Central memory CD4-positive, alpha-beta T cell (primary cell): ENCODE measurements at regions not wholly inside any gene's neighbourhood (a gene's known extent, or its start where the extent isn't known, plus 50 kb on each side); places are given as distances from the start of the nearest gene placed in this dataset.
"Not testable (repeated sequence)": the region's sequence is repeated elsewhere in the genome, so short reads cannot be mapped to it uniquely, and the experiment has no call there.

Experiments used
- DNase-seq: peaks from one replicate; pipeline ENCODE4 v3.0.0; 2022

DNA sequence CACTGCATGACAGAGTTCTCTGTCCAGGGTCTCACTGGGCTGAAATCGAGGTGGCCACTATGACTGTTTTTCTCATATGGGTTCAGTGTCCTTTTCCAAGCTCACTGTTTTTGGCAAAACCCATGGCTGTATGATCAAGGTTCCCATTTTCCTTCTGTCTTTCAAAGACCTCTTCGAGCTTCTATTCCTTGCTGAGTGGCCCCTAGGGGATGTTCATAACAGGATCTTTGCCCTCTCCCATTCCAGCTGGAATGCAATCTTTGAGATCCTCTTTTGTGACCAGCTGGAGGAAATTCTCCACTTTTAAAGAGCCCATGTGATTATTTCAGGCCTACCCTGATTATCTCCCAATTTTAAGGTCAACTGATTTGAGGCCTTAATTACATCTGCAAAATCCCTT, 572.5 kb upstream of the SLC10A2 start:
- DNase-seq = no peak

DNA sequence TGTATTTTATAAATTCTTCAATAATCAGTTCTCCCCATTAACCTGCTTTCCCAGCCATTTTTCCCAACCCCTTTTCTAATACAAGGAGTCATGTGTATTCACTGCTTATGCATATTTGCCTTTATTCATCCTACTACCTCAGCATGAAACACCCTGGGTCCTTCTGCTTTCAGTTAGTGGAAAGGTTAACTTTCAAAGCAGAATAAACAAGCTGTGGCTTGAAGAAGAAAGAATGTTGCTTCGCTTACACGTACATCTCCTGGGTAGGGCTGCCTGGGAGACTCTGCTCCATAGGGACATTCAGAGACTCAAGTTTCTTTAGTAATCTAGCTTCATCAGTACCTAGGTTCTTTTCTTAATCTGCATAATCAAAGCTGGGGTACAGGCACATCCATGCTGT, 567.8 kb upstream of the SLC10A2 start:
- DNase-seq = no peak

DNA sequence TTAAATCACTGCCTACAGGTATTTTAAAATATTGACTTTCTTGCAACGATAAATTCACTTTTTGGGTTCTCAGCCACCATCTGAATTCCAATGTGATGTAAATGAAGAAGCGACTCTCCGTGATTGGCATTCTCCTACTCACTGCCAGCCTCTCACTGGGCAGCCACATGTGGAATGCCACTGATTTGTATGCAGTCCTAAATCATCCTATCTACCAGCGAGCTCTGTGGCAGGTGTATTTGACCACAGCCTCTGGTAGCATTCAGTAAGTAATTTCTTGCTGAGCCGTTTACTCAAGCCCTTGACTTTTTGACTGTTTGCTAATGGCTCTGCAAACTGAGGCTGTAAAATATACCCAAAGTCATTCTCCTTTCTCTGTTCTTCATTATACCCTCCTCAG, 559.0 kb upstream of the SLC10A2 start:
- no peak for DNase-seq

DNA sequence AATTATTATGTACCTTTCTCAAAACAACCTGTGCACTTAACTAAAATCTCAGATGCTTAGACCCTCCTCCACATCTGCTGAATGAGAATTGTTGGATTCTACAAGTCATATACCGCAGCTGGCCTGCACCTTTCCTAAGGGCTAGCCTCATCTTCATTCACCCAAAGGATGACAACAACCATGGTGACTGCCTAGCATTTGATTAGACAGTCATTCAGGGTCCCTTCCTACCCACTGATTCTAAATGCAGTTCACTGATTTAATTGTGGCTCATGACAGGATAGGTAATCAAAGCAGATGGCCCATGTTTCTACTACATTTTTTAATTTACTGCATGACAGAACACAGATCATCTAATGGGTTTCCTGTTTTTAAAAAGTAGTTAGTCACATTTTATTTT, 551.9 kb upstream of the SLC10A2 start:
- DNase-seq = no peak

DNA sequence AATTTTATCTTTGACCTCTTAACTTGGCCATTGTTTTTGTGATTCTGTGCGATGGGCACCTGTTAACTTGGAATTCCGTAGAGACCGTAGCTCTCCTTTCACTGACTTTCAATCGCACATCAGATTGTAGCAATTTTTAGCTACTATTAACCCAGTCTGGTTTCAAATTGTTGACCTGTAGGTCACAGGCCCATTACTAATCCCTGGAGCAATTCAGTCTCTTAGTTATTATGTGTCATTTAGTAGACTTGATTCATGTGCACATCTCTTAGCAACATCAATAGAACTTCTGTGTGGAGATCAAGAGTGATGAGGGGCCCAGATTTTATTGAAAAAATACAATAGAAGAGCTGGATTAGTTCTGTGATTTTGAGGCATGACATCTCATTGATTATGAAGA, 549.6 kb upstream of the SLC10A2 start:
- no peak for DNase-seq

DNA sequence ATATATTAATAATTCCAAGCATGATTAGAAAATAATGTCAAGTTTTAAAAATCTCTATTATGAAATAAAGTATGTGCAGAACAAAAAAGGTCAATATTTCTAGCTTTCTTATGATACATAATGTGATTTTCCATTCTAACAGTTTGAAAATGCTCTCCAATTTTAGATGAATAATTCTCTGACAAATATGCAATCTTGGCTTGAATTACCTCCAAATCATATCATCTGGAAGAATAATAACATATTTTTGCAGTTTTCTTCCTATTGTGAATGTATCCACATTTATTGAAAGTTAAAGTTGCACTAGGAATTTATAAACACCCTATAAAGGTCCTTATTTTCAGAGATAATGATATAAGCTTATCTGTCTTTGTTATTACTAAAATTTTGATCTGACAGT, 548.5 kb upstream of the SLC10A2 start:
- no peak for DNase-seq

DNA sequence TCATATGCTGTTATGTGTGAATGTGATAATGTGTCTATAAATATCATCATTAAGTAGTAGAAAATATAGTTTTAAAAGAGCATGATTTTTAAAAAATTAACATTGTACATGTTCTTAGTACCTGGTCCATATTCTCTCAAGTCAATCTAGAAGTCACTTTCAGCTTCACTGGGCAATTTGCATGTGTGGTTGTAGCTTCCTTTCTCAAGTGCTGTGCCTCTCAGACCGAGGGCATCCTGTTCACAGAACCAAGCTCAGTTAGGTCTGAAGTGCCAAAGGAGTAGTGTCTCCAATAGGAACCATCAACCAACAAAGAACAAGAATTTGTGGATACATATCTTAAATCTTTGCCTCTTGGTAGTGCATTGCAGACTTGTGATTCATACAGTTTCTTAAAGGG, 541.8 kb upstream of the SLC10A2 start:
- DNase-seq = no peak

DNA sequence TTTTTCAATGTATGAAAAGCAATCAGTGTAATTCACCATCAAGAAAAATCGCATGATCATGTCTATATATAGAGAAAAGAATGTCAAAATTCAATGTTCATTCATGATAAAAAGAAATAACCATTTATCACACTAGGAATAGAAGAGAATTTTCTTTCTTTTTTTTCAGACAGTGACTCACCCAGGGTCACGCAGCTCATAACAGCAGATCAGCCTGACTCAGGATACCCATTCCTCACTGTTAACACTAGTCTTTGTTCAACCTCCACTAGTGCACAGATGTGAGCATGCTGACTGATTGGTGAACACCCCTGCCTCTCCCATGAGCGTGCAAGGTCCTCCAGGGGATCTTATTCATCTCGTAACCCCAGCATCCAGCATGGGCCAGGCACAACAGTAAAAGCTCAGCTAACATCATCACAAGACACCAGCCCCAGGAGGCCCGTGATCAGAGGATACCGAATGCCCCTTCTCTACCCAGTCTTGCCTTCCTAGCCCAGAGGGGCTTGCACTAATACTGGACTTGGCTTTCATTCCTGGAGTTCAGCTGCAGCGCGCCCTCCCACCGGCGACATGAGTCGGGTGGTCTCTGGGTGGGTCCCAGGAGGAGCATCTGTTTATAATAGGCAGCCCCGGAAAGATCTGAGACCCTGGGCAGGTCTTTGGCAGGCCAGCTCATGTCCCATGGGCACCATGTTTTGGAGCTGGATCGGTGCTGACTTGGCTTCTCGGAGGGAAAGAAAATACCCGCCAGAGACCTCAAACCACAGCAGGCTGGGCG, 539.5 kb upstream of the SLC10A2 start:
- DNase-seq = no peak

DNA sequence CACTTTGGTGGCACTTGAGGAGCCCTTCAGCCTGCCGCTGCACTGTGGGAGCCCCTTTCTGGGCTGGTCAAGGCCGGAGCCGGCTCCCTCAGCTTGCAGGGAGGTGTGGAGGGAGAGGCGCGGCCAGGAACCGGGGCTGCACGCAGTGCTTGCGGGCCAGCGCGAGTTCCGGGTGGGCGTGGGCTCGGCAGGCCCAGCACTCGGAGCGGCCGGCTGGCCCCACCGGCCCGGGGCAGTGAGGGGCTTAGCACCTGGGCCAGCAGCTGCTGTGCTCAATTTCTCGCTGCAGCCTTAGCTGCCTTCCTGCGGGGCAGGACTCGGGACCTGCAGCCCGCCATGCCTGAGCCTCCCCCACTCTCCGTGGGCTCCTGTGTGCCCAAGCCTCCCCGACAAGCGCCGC, 533.7 kb upstream of the SLC10A2 start:
- DNase-seq = not testable (repeated sequence)

DNA sequence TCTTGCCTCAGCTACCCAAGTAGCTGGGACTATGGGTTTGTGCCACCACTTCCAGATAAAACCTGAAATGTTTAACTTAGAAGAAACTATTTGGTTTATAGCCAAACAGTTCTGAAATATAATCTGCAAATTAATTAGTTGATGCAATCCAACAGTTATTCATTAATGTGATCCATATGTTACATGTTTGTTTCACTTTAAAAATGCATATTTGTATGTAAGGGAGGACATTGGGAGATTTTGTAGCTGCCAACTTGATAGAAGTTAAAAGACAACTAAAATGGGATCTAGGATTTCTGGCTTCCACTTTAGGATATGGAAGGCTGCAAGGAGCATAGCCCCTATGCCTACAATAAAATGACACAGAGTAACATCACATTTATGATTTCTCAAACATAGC, 532.5 kb upstream of the SLC10A2 start:
- no peak for DNase-seq

DNA sequence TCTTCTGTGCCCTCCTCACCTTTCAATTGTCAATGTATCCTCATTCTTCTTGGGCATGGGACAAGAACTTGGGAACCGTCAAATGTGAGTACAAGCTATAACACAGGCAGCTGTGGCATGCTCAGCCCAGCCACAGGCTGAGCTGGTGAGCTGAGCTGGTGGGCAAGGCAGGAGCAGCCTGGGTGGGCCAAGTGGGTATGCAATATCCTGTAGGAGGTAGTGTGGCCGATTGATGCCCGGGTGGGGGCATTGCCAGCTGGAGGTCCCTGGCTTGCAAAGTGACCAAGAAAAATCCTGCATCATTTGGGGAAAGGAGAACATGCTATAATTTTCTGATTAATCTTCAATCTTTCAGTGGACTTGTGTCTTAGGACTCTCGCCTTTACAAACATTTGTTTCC, 507.2 kb upstream of the SLC10A2 start:
- DNase-seq = no peak

DNA sequence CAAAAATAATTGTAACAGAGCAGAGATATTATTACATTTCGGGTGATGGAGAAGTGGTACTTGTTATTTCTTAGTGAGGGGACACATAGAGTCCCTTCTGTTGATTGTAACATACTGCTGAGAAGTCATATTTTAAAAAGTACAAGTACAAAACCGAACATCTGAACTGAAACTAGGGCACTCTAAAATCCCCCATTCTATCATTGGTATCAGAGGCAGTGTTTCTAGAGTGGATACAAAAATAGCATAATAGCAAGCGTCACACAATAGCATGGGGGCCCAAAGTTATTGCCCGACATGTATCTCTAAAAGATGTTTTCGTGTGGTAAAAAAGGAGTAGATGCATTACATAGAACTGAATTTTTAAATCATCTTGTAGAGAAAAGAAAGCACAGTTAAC, 502.1 kb upstream of the SLC10A2 start:
- DNase-seq = no peak

DNA sequence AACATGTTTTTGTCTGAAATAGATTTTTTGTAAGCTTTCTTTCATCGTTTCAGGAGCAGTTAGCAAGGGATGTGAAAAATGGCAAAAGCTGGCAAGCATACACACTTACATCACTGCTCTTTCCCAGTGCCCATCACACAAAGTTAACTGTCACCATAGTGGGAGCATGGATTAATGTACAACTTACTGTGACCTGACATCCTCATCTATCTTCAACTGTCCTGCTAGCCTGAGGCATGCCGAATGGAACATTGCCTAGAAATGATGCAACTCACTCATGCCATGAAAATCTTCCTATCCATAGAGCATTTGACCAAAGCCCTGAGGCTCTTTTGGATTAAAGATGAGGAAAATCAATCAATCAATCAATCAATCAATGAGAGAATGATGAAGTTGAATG, 491.7 kb upstream of the SLC10A2 start:
- no peak for DNase-seq

DNA sequence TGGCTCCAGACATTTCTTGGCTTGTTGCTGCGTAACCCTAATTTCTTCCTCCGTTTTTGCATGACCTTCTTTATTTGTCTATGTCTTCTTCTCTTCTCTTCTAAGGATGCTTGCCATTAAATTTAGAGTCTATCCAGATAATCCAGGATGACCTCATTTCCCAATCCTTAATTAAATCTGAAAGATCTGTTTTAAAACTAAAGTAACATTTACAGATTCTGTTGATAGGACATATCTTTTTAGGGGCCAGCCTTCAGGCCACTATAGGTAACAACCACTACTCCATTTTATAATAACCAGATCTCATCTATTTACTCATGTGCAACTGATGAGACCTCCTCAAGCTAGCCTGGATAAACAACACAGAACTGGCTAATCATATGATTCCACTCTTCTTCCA, 490.5 kb upstream of the SLC10A2 start:
- DNase-seq = no peak

DNA sequence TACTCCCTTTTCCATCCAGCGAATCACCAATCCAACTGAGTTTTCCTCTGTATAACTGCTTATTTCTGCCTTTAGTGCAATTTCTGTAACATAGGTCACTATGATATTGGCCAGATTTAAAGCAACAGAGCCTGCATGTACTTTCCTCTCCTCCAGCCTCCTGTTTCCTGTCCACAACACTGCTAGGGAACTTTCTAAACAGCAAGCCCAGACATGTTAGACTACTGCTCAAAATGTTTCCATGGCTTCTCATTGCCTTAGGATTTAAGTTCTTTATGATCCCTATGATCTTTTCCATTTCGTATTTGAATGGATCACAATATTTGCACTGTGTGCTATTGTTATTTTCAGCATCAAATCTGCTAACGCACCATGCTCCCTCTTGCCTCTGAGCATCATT, 481.7 kb upstream of the SLC10A2 start:
- no peak for DNase-seq

DNA sequence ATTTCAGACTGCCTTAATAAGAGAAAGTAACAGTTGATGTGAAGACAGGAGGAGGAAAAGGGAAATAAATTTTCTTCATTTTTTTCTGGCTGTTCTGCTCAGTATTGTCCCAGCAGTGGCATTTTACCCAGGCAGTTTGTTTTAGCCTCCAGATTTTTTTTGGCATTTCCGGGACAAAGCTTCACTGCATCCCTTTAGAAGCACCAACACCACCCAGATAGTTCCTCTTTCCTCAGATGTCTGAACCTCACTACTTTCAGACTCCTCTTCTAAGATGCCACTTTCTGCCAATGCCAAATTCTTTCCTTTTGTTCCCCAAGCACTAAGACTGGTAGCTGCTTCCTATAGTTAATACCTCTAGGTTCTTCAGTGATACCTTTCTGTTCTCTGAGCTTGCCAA, 480.1 kb upstream of the SLC10A2 start:
- DNase-seq = no peak

DNA sequence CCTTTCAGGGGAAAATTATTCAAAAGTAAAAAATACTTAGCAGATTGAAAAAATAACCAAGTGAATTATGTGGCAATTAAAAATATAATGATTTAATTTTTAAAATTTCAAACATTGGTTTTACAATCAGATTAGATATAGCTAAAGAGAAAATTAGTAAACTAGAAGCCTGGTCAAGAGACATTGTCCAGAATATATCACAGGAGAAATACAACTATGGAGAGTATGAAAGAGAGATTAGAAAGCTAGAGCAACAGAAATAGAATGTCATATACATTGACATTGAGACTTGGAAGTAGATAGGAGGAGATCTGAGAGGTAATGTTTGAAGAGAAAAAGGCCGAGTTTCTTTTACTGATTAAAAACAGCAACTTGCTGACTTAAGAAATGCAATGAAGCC, 476.4 kb upstream of the SLC10A2 start:
- no peak for DNase-seq

DNA sequence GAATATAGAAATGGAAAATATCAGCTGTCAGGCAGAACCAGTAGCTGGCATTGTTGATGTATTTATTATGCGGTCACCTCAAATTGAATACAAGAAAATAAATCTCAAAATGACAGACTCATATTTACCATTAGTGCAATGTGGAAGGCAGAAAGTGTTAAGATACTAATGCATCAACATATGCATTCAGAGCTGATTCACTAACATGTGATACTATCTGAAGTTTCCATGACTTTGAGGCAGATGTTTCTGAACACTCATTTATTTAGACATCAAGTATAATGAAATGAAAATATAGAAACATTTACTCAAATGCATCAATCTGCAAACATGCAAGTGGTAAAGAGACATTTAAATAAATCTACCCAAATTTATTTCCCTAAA, 474.2 kb upstream of the SLC10A2 start:
- DNase-seq = no peak

DNA sequence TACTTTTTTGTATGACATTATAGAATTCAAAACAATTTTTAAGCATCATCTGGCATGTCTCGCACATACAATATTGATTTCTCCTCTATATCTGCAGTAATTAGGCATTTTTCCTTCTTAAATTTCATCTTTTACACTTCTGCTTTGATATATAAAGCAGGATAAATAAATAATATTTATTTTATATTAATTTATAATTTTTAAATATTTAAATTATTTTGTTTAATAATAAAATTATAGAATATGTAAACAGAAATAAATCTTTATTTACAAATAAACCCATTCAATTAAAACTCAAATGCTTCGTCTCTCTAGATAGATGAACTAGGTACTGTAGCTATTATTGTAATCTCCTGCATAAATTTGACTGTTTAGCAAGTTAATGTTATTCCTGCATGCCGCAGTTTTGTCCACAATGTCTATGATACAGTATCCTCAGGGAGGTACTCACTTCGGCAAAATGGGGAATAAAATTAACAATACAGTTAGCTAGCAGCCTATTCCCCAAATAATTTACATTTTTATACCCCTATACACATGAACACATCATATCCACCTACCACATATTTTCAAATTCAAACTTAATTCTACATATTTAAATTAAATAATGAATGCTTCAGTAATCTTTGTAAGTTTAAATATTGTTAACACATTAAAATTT, 473.6 kb upstream of the SLC10A2 start:
- DNase-seq = no peak

DNA sequence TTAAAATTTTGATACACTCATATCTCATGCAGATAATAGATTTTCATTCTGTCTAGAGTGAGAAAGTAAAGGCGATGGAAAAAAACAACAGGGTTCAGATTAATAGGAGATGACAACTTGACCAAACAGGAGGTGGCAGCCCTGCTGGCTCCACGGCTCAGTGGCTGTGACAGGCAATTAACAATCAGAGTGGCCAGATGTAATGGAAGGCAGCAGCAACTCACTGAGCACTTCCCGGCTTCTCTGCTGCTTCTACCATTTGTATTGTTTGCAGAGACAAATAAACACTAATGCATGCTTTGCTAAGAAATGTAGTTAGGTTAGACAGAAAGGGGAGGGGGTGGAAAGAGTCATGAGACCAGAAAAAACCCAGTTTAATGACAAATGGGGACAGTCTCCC, 473.0 kb upstream of the SLC10A2 start:
- DNase-seq = no peak

DNA sequence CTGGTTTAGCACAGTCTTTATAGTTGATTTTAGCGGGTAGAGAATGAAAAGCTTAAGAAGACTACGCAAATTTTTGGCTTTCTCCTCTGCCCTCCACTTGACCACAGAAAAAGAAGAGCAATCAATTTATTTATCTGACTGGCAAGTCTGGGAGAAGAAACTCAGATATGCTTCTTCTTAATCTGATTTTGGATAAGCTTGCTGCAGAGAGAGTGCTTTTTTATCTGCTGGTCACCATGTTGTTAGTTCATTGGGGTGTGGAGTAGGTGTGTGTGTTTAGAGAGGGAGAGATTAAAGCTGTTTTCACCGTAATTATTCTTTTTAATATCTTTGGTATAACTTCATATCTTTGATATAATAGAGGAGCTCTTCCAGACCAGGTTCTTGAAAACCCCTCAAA, 471.4 kb upstream of the SLC10A2 start:
- no peak for DNase-seq

DNA sequence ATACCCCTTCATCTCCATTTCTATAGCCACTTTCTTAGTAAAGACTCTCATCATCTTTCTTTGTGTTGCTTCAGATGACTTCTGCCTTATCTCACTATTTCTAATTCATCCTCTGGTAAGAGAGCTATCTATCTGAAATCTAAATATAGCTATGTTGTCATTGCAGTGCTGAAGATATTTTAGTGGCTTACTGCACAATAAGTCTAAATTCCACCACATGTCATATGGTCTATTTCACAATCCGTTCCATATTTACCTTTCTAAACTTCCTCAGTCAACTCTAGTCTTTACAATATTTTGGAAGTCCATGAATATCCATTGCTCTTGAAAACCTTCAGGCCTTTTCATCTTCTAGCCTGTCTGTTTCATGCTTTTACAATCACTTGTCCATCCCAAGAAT, 465.1 kb upstream of the SLC10A2 start:
- DNase-seq = no peak

DNA sequence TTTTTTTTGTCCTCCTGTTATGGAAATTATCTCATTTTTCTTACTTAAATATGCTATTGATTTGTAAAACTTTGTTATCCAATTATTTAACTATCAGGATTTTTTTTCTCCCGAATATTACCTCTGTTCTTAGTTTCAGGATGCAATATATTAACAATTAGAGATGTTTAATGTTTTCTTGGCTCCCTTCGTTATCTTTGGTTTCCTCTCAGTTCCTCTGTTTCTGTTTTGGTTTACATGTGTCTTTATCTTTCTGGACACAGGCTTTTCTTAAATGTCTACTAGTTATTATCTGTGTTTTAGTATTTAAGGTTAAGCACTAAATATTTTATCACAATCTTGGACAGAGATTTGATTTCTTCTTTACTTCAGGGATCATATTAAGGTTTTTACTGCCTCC, 462.2 kb upstream of the SLC10A2 start:
- DNase-seq = no peak

DNA sequence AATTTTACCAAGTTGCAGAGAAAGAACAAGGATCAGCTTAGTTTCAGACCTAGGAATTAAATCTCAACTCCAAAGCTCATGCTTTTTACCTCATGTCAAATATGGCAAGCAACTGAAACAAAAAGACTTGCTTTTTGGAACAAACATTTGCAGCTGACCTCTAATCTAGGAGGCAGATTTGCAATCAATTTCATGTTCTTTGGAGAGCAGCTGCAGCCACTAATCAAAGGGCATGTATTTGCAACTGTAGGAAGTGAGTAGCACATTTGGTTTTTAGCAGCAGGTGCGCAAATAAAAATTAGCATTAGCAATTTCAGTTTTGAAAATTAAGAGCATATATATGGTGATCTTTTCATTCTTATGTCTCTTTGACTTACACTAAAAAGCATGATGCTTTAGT, 459.3 kb upstream of the SLC10A2 start:
- no peak for DNase-seq

DNA sequence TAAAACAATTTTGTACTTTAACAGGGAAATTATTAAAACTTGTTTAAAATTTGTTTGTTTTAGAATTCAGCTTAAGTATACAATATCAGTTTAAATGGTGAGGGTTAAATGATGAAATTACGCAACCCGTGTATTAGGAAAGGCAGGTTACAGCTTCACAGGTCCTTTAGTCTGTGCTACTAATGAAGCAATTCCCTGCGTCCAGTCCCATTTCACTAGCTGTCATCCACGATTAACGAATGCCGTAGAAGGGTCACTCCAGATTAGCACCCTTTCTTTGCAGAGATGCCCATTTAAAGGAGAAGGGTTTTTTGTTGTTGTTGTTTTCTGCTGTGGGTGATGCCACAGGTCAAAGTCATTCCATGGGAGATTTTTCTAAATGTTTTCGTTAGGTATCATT, 457.6 kb upstream of the SLC10A2 start:
- no peak for DNase-seq
